ENCODE measurements at regions not wholly inside any gene's neighbourhood (a gene's known extent, or its start where the extent isn't known, plus 50 kb on each side); places are given as distances from the start of the nearest gene placed in this dataset.

GRCh38 chr3:145849115-145849514, 311.9 kb downstream of the PLOD2 start:
- H3K27me3 ChIP-seq (ENCODE audit: control insufficient read depth, extremely low read depth, insufficient read depth, low read length): no peaks in the 10 kb centered on the region
- dilution Hi-C loops (cut with MboI; ENCODE audit: extremely low pct_ligation_motif_present, low sequenced_read_pairs): no loop called here
- DNase-seq (ENCODE audit: low read depth, low spot score) (no peak), FAIRE-seq (no peak)
- no peak overlapping the region for H2AFZ ChIP-seq (ENCODE audit: control insufficient read depth, low read length)
- H3K9me1 ChIP-seq (ENCODE audit: control insufficient read depth, extremely low read depth, insufficient read depth, low read length): no peaks in the 10 kb centered on the region
- no peak overlapping the region for H3K4me2 ChIP-seq (ENCODE audit: control insufficient read depth, extremely low read depth, insufficient read depth, low read depth, low read length)
- H3K79me2 ChIP-seq (ENCODE audit: control insufficient read depth, insufficient read depth, low read length): no peaks in the 10 kb centered on the region
- no peak overlapping the region for H3K27ac ChIP-seq (ENCODE audit: control insufficient read depth, insufficient read depth, low read length)
- no peaks in the 10 kb centered on the region for H3K4me1 ChIP-seq (ENCODE audit: control insufficient read depth, extremely low read depth, insufficient read depth, low read length)
- H3K9me3 ChIP-seq (ENCODE audit: control insufficient read depth, low read depth, low read length): no peaks in the 10 kb centered on the region
- no peaks in the 10 kb centered on the region for H3K36me3 ChIP-seq (ENCODE audit: control insufficient read depth in 2 of 2, extremely low read depth in 1 of 2, insufficient read depth in 2 of 2, low read length in 2 of 2)
- H3K9ac ChIP-seq (ENCODE audit: control insufficient read depth, extremely low read depth, insufficient read depth, low read length): no peak overlapping the region
- H3K4me3 ChIP-seq (ENCODE audit: control insufficient read depth in 2 of 3, extremely low read depth in 1 of 3, insufficient read depth in 2 of 3, low read depth in 1 of 3, low read length in 3 of 3): no peak overlapping the region
- TF ChIP-seq CTCF (optimal IDR thresholded peaks at IDR 0.05 in 1 of 3, IDR thresholded peaks at IDR 0.05 in 1 of 3, conservative IDR thresholded peaks at IDR 0.05 in 1 of 3; ENCODE audit: extremely low read depth in 1 of 3, insufficient read depth in 2 of 3, low read length in 3 of 3) (no peak), EZH2 (IDR thresholded peaks at IDR 0.05; ENCODE audit: low read length) (no peak)
- no peaks in the 10 kb centered on the region for H4K20me1 ChIP-seq (ENCODE audit: control insufficient read depth, extremely low read depth, insufficient read depth, low read length)

- dilution Hi-C loops (cut with MboI; ENCODE audit: extremely low pct_ligation_motif_present, low sequenced_read_pairs): no loop called here
- Histone ChIP-seq H3K9me3 (ENCODE audit: control insufficient read depth, low read depth, low read length) (no peaks in the 10 kb centered on the region), H3K36me3 (ENCODE audit: control insufficient read depth in 2 of 2, extremely low read depth in 1 of 2, insufficient read depth in 2 of 2, low read length in 2 of 2) (no peaks in the 10 kb centered on the region), H3K9me1 (ENCODE audit: control insufficient read depth, extremely low read depth, insufficient read depth, low read length) (no peaks in the 10 kb centered on the region), H4K20me1 (ENCODE audit: control insufficient read depth, extremely low read depth, insufficient read depth, low read length) (no peaks in the 10 kb centered on the region), H3K27me3 (ENCODE audit: control insufficient read depth, extremely low read depth, insufficient read depth, low read length) (no peaks in the 10 kb centered on the region), H2AFZ (ENCODE audit: control insufficient read depth, low read length) (no peak overlapping the region), H3K27ac (ENCODE audit: control insufficient read depth, insufficient read depth, low read length) (no peak overlapping the region), H3K4me3 (ENCODE audit: control insufficient read depth in 2 of 3, extremely low read depth in 1 of 3, insufficient read depth in 2 of 3, low read depth in 1 of 3, low read length in 3 of 3) (no peak overlapping the region), H3K79me2 (ENCODE audit: control insufficient read depth, insufficient read depth, low read length) (no peaks in the 10 kb centered on the region), H3K9ac (ENCODE audit: control insufficient read depth, extremely low read depth, insufficient read depth, low read length) (no peak overlapping the region), H3K4me2 (ENCODE audit: control insufficient read depth, extremely low read depth, insufficient read depth, low read depth, low read length) (no peak overlapping the region), H3K4me1 (ENCODE audit: control insufficient read depth, extremely low read depth, insufficient read depth, low read length) (no peaks in the 10 kb centered on the region)
- TF ChIP-seq EZH2 (IDR thresholded peaks at IDR 0.05; ENCODE audit: low read length): no peak
- no peak for TF ChIP-seq CTCF (optimal IDR thresholded peaks at IDR 0.05 in 1 of 3, IDR thresholded peaks at IDR 0.05 in 1 of 3, conservative IDR thresholded peaks at IDR 0.05 in 1 of 3; ENCODE audit: extremely low read depth in 1 of 3, insufficient read depth in 2 of 3, low read length in 3 of 3)
- FAIRE-seq (no peak), DNase-seq (ENCODE audit: low read depth, low spot score) (no peak)
These were observed 306.5 kb downstream of the PLOD2 start for GRCh38 chr3:145854499-145854898.
